ENCODE measurements at regions not wholly inside any gene's neighbourhood (a gene's known extent, or its start where the extent isn't known, plus 50 kb on each side); places are given as distances from the start of the nearest gene placed in this dataset.

DNA sequence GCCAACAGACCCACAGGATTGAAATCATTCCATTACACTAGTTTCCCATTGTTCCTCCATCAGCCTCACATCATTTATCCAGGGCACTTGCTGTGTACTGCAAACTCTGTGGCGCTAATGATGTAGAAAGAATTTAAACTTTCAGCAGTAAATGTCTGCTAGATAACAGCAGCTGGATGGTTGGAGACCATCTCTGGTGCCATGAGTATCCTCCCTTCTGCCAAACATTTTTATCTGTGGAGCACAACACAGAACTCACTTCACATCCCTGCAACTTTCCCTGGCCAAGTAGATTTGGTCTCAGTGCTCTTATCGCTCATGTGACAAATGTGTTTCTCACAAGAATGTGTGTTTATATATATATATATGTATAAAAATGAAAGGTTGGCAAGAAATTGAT is 481.9 kb downstream of the FGF9 start:
- BruUV-seq (replicated peaks), result no TSS peak
- Histone ChIP-seq H3K27ac (ENCODE audit: low read depth, low read length) (no peak overlapping the region), H3K4me3 (replicated peaks in 1 of 2; ENCODE audit: low read depth in 1 of 2, low read length in 2 of 2) (no peak overlapping the region), H3K9me3 (ENCODE audit: control insufficient read depth in 1 of 2, insufficient read depth in 1 of 2, low read depth in 1 of 2, low read length in 2 of 2) (no peaks in the 10 kb centered on the region), H3K9me2 (ENCODE audit: insufficient read depth) (no peaks in the 10 kb centered on the region), H4K20me1 (ENCODE audit: insufficient read depth) (no peaks in the 10 kb centered on the region), H3K27me3 (ENCODE audit: insufficient read depth, low read length) (no peaks in the 10 kb centered on the region), H3K4me1 (ENCODE audit: control insufficient read depth in 1 of 2, insufficient read depth in 2 of 2, low read length in 2 of 2) (no peaks in the 10 kb centered on the region), H2AFZ (ENCODE audit: low read depth, low read length, poor library complexity, severe bottlenecking) (no peak overlapping the region), H3K79me2 (ENCODE audit: insufficient read depth, low read length) (no peaks in the 10 kb centered on the region), H3K36me3 (ENCODE audit: control insufficient read depth in 1 of 2, insufficient read depth in 2 of 2, low read length in 2 of 2) (no peaks in the 10 kb centered on the region), H3K9ac (ENCODE audit: low read length) (no peak overlapping the region), H3K4me2 (ENCODE audit: low read length) (no peak overlapping the region)
- intact Hi-C loops (cut with micrococcal nuclease), result no loop called here
- CTCF ChIA-PET, result no interaction called here
- no peak for ATAC-seq
- POLR2A ChIA-PET, result no interaction called here
- RAD21 ChIA-PET (ENCODE audit: low non-redundant PET in 1 of 2, low total read pairs in 2 of 2, uncharacterized antibody in 2 of 2, unreplicated experiment in 2 of 2), result no interaction called here
- no peak for DNase-seq (ENCODE audit: low read depth, low spot score)
- TF ChIP-seq YY1 (IDR thresholded peaks at IDR 0.05; ENCODE audit: extremely low read depth, insufficient replicate concordance, low read depth, low read length) (no peak), SRF (IDR thresholded peaks at IDR 0.05; ENCODE audit: low read depth) (no peak), EZH2 (IDR thresholded peaks at IDR 0.05) (no peak), EGR1 (IDR thresholded peaks at IDR 0.05; ENCODE audit: low read depth) (no peak), EZH2phosphoT487 (IDR thresholded peaks at IDR 0.05; ENCODE audit: borderline replicate concordance) (no peak), FOSL1 (IDR thresholded peaks at IDR 0.05; ENCODE audit: low read depth) (no peak), ELF1 (IDR thresholded peaks at IDR 0.05; ENCODE audit: borderline replicate concordance, low read depth) (no peak), ZNF274 (IDR thresholded peaks at IDR 0.05; ENCODE audit: low read depth, low read length) (no peak), ZFX (IDR thresholded peaks at IDR 0.05) (no peak), JUND (IDR thresholded peaks at IDR 0.05) (no peak), CBX3 (IDR thresholded peaks at IDR 0.05; ENCODE audit: low read depth) (no peak), POLR2A (IDR thresholded peaks at IDR 0.05; ENCODE audit: borderline replicate concordance, extremely low read depth, insufficient read depth, insufficient read length) (no peak), SP1 (IDR thresholded peaks at IDR 0.05; ENCODE audit: low read depth) (no peak), POLR2AphosphoS5 (IDR thresholded peaks at IDR 0.05; ENCODE audit: low read depth, low read length) (no peak)
- TF ChIP-seq, protein P1, sequence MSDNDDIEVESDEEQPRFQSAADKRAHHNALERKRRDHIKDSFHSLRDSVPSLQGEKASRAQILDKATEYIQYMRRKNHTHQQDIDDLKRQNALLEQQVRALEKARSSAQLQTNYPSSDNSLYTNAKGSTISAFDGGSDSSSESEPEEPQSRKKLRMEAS (IDR thresholded peaks at IDR 0.05), result no peak
- TF ChIP-seq, protein P2, sequence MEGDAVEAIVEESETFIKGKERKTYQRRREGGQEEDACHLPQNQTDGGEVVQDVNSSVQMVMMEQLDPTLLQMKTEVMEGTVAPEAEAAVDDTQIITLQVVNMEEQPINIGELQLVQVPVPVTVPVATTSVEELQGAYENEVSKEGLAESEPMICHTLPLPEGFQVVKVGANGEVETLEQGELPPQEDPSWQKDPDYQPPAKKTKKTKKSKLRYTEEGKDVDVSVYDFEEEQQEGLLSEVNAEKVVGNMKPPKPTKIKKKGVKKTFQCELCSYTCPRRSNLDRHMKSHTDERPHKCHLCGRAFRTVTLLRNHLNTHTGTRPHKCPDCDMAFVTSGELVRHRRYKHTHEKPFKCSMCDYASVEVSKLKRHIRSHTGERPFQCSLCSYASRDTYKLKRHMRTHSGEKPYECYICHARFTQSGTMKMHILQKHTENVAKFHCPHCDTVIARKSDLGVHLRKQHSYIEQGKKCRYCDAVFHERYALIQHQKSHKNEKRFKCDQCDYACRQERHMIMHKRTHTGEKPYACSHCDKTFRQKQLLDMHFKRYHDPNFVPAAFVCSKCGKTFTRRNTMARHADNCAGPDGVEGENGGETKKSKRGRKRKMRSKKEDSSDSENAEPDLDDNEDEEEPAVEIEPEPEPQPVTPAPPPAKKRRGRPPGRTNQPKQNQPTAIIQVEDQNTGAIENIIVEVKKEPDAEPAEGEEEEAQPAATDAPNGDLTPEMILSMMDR (IDR thresholded peaks at IDR 0.05 in 2 of 3, conservative IDR thresholded peaks at IDR 0.05 in 1 of 3; ENCODE audit: borderline replicate concordance in 1 of 3, insufficient read depth in 1 of 3, low read depth in 2 of 3, low read length in 2 of 3), result no peak
- TF ChIP-seq, protein P3, sequence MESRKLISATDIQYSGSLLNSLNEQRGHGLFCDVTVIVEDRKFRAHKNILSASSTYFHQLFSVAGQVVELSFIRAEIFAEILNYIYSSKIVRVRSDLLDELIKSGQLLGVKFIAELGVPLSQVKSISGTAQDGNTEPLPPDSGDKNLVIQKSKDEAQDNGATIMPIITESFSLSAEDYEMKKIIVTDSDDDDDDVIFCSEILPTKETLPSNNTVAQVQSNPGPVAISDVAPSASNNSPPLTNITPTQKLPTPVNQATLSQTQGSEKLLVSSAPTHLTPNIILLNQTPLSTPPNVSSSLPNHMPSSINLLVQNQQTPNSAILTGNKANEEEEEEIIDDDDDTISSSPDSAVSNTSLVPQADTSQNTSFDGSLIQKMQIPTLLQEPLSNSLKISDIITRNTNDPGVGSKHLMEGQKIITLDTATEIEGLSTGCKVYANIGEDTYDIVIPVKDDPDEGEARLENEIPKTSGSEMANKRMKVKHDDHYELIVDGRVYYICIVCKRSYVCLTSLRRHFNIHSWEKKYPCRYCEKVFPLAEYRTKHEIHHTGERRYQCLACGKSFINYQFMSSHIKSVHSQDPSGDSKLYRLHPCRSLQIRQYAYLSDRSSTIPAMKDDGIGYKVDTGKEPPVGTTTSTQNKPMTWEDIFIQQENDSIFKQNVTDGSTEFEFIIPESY (IDR thresholded peaks at IDR 0.05; ENCODE audit: extremely low read depth, insufficient replicate concordance, low read length), result no peak
- TF ChIP-seq, protein P4, sequence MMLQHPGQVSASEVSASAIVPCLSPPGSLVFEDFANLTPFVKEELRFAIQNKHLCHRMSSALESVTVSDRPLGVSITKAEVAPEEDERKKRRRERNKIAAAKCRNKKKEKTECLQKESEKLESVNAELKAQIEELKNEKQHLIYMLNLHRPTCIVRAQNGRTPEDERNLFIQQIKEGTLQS (IDR thresholded peaks at IDR 0.05), result no peak

All from HCT116 (cell line).